ENCODE measurements at regions not wholly inside any gene's neighbourhood (a gene's known extent, or its start where the extent isn't known, plus 50 kb on each side); places are given as distances from the start of the nearest gene placed in this dataset.

DNA sequence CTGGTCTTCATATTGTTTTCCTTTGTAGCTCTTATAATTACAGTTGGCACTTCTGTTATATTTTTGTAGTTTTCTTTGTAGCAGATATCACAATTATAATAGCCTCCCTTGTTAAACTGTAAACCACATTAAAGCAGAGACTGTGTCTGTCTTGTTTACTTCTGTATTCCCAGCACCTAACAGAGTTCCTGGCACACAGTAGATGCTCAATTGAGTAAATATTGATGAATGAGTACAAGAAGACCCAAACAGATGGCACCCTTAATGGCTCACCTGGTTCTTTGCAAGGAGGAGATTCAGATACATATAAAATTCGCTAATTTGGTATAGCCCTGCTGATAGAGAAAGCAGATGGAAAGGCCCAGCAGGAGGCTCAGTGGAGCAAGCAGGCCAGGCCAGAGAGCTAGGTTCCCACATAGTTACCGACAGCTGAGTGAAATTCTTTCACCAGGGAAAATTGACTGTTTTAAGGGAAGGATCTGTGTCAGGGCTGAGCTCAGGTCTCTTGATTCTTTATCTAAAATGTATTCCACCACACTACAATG is 120.1 kb downstream of the NUP35 start:
- dilution Hi-C loops (cut with MboI; ENCODE audit: extremely low pct_ligation_motif_present, low sequenced_read_pairs) = no loop called here
- TF ChIP-seq, protein P1, sequence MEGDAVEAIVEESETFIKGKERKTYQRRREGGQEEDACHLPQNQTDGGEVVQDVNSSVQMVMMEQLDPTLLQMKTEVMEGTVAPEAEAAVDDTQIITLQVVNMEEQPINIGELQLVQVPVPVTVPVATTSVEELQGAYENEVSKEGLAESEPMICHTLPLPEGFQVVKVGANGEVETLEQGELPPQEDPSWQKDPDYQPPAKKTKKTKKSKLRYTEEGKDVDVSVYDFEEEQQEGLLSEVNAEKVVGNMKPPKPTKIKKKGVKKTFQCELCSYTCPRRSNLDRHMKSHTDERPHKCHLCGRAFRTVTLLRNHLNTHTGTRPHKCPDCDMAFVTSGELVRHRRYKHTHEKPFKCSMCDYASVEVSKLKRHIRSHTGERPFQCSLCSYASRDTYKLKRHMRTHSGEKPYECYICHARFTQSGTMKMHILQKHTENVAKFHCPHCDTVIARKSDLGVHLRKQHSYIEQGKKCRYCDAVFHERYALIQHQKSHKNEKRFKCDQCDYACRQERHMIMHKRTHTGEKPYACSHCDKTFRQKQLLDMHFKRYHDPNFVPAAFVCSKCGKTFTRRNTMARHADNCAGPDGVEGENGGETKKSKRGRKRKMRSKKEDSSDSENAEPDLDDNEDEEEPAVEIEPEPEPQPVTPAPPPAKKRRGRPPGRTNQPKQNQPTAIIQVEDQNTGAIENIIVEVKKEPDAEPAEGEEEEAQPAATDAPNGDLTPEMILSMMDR (optimal IDR thresholded peaks at IDR 0.05 in 1 of 3, IDR thresholded peaks at IDR 0.05 in 1 of 3, conservative IDR thresholded peaks at IDR 0.05 in 1 of 3; ENCODE audit: extremely low read depth in 1 of 3, insufficient read depth in 2 of 3, low read length in 3 of 3) = no peak
- TF ChIP-seq EZH2 (IDR thresholded peaks at IDR 0.05; ENCODE audit: low read length) = no peak
- DNase-seq (ENCODE audit: low read depth, low spot score) (no peak), FAIRE-seq (peak; percentile 17)
- Histone ChIP-seq H2AFZ (ENCODE audit: control insufficient read depth, low read length) (peak overlapping the region; percentile 48), H4K20me1 (ENCODE audit: control insufficient read depth, extremely low read depth, insufficient read depth, low read length) (no peaks in the 10 kb centered on the region), H3K27ac (ENCODE audit: control insufficient read depth, insufficient read depth, low read length) (peak overlapping the region; percentile 59), H3K4me3 (ENCODE audit: control insufficient read depth in 2 of 3, extremely low read depth in 1 of 3, insufficient read depth in 2 of 3, low read depth in 1 of 3, low read length in 3 of 3) (peak overlapping the region in 1 of 3 experiments; percentile 8), H3K27me3 (ENCODE audit: control insufficient read depth, extremely low read depth, insufficient read depth, low read length) (no peaks in the 10 kb centered on the region), H3K36me3 (ENCODE audit: control insufficient read depth in 2 of 2, extremely low read depth in 1 of 2, insufficient read depth in 2 of 2, low read length in 2 of 2) (no peaks in the 10 kb centered on the region), H3K4me1 (ENCODE audit: control insufficient read depth, extremely low read depth, insufficient read depth, low read length) (peaks cover 24% of the 10 kb centered on the region), H3K9me3 (ENCODE audit: control insufficient read depth, low read depth, low read length) (no peaks in the 10 kb centered on the region), H3K9ac (ENCODE audit: control insufficient read depth, extremely low read depth, insufficient read depth, low read length) (no peak overlapping the region), H3K9me1 (ENCODE audit: control insufficient read depth, extremely low read depth, insufficient read depth, low read length) (no peaks in the 10 kb centered on the region), H3K79me2 (ENCODE audit: control insufficient read depth, insufficient read depth, low read length) (no peaks in the 10 kb centered on the region), H3K4me2 (ENCODE audit: control insufficient read depth, extremely low read depth, insufficient read depth, low read depth, low read length) (peak overlapping the region; percentile 37)

DNA sequence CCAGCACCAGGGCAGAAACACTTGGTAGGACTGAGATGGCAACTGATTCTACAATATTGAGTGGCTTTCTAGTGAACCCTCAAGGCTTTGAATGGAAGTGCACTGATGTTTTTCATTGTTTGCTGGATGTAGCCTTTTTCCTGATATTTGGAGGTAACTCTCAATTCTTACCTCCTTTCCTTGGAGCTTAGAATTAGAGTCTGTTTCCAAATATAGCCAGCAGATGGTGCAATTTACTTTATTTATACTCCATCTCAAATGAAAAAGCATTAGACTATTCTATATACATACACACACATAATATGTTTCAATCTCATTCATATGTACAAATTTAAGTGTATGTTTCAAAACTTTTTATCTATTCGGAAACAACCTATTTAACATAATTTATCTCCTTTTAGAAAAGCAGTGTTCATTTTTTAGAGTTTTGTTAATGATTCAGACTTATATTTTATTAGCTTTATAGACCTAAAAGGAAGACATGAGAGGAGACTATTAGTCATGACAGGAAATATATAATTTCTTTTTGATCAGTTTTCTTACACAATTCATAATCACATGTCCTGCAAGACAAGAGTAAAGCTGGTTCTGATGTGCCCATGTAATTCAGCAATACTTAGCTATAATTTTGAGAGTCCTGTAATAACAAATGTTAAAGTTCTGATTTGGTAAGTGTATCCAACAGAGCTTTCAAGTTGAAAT is 124.8 kb downstream of the NUP35 start:
- FAIRE-seq (no peak), DNase-seq (ENCODE audit: low read depth, low spot score) (no peak)
- H4K20me1 ChIP-seq (ENCODE audit: control insufficient read depth, extremely low read depth, insufficient read depth, low read length) = no peaks in the 10 kb centered on the region
- peak overlapping the region; percentile 78 for H3K27ac ChIP-seq (ENCODE audit: control insufficient read depth, insufficient read depth, low read length)
- H3K36me3 ChIP-seq (ENCODE audit: control insufficient read depth in 2 of 2, extremely low read depth in 1 of 2, insufficient read depth in 2 of 2, low read length in 2 of 2) = no peaks in the 10 kb centered on the region
- H3K9ac ChIP-seq (ENCODE audit: control insufficient read depth, extremely low read depth, insufficient read depth, low read length) = peak overlapping the region; percentile 34
- H3K4me2 ChIP-seq (ENCODE audit: control insufficient read depth, extremely low read depth, insufficient read depth, low read depth, low read length) = peak overlapping the region; percentile 68
- TF ChIP-seq EZH2 (IDR thresholded peaks at IDR 0.05; ENCODE audit: low read length) = no peak
- TF ChIP-seq, protein P1 (optimal IDR thresholded peaks at IDR 0.05 in 1 of 3, IDR thresholded peaks at IDR 0.05 in 1 of 3, conservative IDR thresholded peaks at IDR 0.05 in 1 of 3; ENCODE audit: extremely low read depth in 1 of 3, insufficient read depth in 2 of 3, low read length in 3 of 3) = peak in 2 of 3 experiments; percentile 22 to 43
- no peaks in the 10 kb centered on the region for H3K27me3 ChIP-seq (ENCODE audit: control insufficient read depth, extremely low read depth, insufficient read depth, low read length)
- no peaks in the 10 kb centered on the region for H3K79me2 ChIP-seq (ENCODE audit: control insufficient read depth, insufficient read depth, low read length)
- dilution Hi-C loops (cut with MboI; ENCODE audit: extremely low pct_ligation_motif_present, low sequenced_read_pairs) = no loop called here
- no peak overlapping the region for H3K4me3 ChIP-seq (ENCODE audit: control insufficient read depth in 2 of 3, extremely low read depth in 1 of 3, insufficient read depth in 2 of 3, low read depth in 1 of 3, low read length in 3 of 3)
- peak overlapping the region; percentile 67 for H2AFZ ChIP-seq (ENCODE audit: control insufficient read depth, low read length)
- H3K9me3 ChIP-seq (ENCODE audit: control insufficient read depth, low read depth, low read length) = no peaks in the 10 kb centered on the region
- H3K4me1 ChIP-seq (ENCODE audit: control insufficient read depth, extremely low read depth, insufficient read depth, low read length) = peaks cover 30% of the 10 kb centered on the region
- H3K9me1 ChIP-seq (ENCODE audit: control insufficient read depth, extremely low read depth, insufficient read depth, low read length) = no peaks in the 10 kb centered on the region

Data from keratinocyte (primary cell).